K562 (cell line): ENCODE measurements at regions not wholly inside any gene's neighbourhood (a gene's known extent, or its start where the extent isn't known, plus 50 kb on each side); places are given as distances from the start of the nearest gene placed in this dataset.

Source experiments
- ATAC-seq: fragments of 200-7000 bp; cut with Tn5 transposase; 3 replicates; pipeline ENCODE4 v1.9.1; 2020; ENCODE audit warnings: moderate library complexity
- BruUV-seq: library from RNA; stranded (reverse); fragments of 400-500 nt; replicated peaks from 2 replicates; lab custom pipeline; 2021; lab: Mats Ljungman, UMichigan
- CTCF ChIA-PET: fragments of 300-600 bp; formaldehyde crosslinking; extraction: SDS; loops from one replicate; lab custom pipeline; 2021; ENCODE audit warnings: low intra/inter-chr PET ratio; lab: Yijun Ruan, JAX
- POLR2A ChIA-PET: fragments of 300-600, 350-650 bp; sonication (Branson Sonifier 250); formaldehyde crosslinking; extraction: SDS; loops from one replicate; lab custom pipeline; 2021; ENCODE audit warnings: antibody characterized with exemption, inconsistent platforms; lab: Yijun Ruan, JAX
- DNase-seq, 4 experiments: peaks; one replicate each; pipeline versions ENCODE4 v3.0.0 to v3.0.0-alpha.2; 2011 to 2018; ENCODE audit warnings: low spot score in 3 of 4, mixed read lengths in 3 of 4; ENCODE audit errors: extremely low read depth in 1 of 4
- FAIRE-seq: peaks from 2 replicates; lab custom pipeline; 2011; peaks lifted over from hg19 to GRCh38; lab: Jason Lieb, UNC
- H2AFZ ChIP-seq: 2 replicates; pipeline ENCODE4 v1.6.0; 2011; ENCODE audit warnings: low read depth, low read length, control low read depth, inconsistent platforms
- H3K27ac ChIP-seq: fragments of 200-600 bp; 3 replicates; pipeline ENCODE4 v1.8.0; 2011; ENCODE audit warnings: low read depth, mild to moderate bottlenecking, control low read depth, inconsistent platforms, low read length, moderate library complexity, mixed read lengths; ENCODE audit errors: extremely low read depth
- H3K27me3 ChIP-seq, 2 experiments: fragments of 300-600 bp in 1 of 2; 2 replicates in 1 of 2; 3 replicates in 1 of 2; pipeline versions ENCODE4 v1.6.0 to v1.8.0; 2011; ENCODE audit warnings: inconsistent platforms in 2 of 2, low read length in 2 of 2, mild to moderate bottlenecking in 1 of 2, mixed read lengths in 1 of 2, moderate library complexity in 1 of 2; ENCODE audit not compliant: control insufficient read depth in 2 of 2, insufficient read depth in 2 of 2
- H3K36me3 ChIP-seq: fragments of 300-600 bp; 3 replicates; pipeline ENCODE4 v1.8.0; 2011; ENCODE audit warnings: mild to moderate bottlenecking, low read length, inconsistent platforms; ENCODE audit not compliant: control insufficient read depth, insufficient read depth
- H3K4me1 ChIP-seq, 2 experiments: fragments of 200-600 bp in 1 of 2; replicated peaks in 1 of 2; 2 replicates in 1 of 2; 3 replicates in 1 of 2; pipeline versions ENCODE4 v1.5.1 to v1.8.0; 2011; ENCODE audit warnings: inconsistent platforms in 2 of 2, low read length in 2 of 2, mild to moderate bottlenecking in 1 of 2, mixed read lengths in 1 of 2, moderate library complexity in 1 of 2; ENCODE audit not compliant: control insufficient read depth in 2 of 2, insufficient read depth in 2 of 2
- H3K4me2 ChIP-seq: 2 replicates; pipeline ENCODE4 v1.6.1; 2011; ENCODE audit warnings: low read length, control low read depth, inconsistent platforms, mixed read lengths; ENCODE audit not compliant: insufficient read depth
- H3K4me3 ChIP-seq: fragments of 200-600 bp; sonication (generic), shearing (Covaris generic); 2 replicates; pipeline ENCODE4 v1.5.1; 2016; ENCODE audit warnings: control low read depth, inconsistent platforms
- H3K79me2 ChIP-seq: fragments of 200-600 bp; 3 replicates; pipeline ENCODE4 v1.8.0; 2011; ENCODE audit warnings: low read length, inconsistent platforms; ENCODE audit not compliant: control insufficient read depth, insufficient read depth
- H3K9ac ChIP-seq, 2 experiments: 2 replicates each; pipeline versions ENCODE4 v1.6.0 to v1.6.1; 2011; ENCODE audit warnings: low read depth in 2 of 2, low read length in 2 of 2, control low read depth in 1 of 2, inconsistent platforms in 1 of 2, mild to moderate bottlenecking in 1 of 2, mixed read lengths in 1 of 2; ENCODE audit not compliant: insufficient read depth in 1 of 2
- H3K9me1 ChIP-seq: one replicate; pipeline ENCODE4 v1.6.0; 2011; ENCODE audit warnings: inconsistent platforms, mild to moderate bottlenecking, low read length, moderate library complexity; ENCODE audit not compliant: control insufficient read depth, insufficient read depth
- H3K9me3 ChIP-seq: replicated peaks from 2 replicates; pipeline ENCODE4 v1.5.1; 2011; ENCODE audit warnings: low read depth, low read length, inconsistent platforms; ENCODE audit not compliant: control insufficient read depth, insufficient read depth
- H4K20me1 ChIP-seq: replicated peaks from 2 replicates; pipeline ENCODE4 v1.6.1; 2011; ENCODE audit warnings: low read length, inconsistent platforms, mixed read lengths; ENCODE audit not compliant: control insufficient read depth, insufficient read depth
- AFF4 ChIP-seq: sonication (generic); formaldehyde crosslinking; IDR thresholded peaks from 2 replicates; pipeline ENCODE4 v1.8.0; 2023; ENCODE audit warnings: mild to moderate bottlenecking, missing genetic modification reagents
- RUNX1 ChIP-seq: sonication (generic); IDR thresholded peaks from 2 replicates; pipeline ENCODE4 v1.6.1; 2016; ENCODE audit warnings: antibody characterized with exemption, low read depth
- SMARCB1 ChIP-seq: IDR thresholded peaks from 2 replicates; pipeline ENCODE4 v1.6.1; 2011; ENCODE audit warnings: improper control_type of control experiment, low read depth; ENCODE audit not compliant: insufficient read length
- SP2 ChIP-seq: IDR thresholded peaks from 2 replicates; pipeline ENCODE4 v1.6.1; 2011; ENCODE audit warnings: mild to moderate bottlenecking, low read depth, low read length, moderate library complexity; ENCODE audit not compliant: poor library complexity, severe bottlenecking; ENCODE audit errors: extremely low read depth
- U2AF2 ChIP-seq: fragments of 200-400 bp; formaldehyde crosslinking; optimal IDR thresholded peaks from 2 replicates; pipeline ENCODE3; 2017; ENCODE audit warnings: low read depth, mild to moderate bottlenecking, low read length
- WGBS: fragments of 100-300 bp; shearing (Covaris generic); methylation state at CpG from one replicate; pipeline ENCODE4 v1.1.6; 2016; ENCODE audit warnings: low coverage, mixed read lengths; ENCODE audit not compliant: insufficient coverage; ENCODE audit errors: missing lambda C conversion rate; 5-methylcytosine and 5-hydroxymethylcytosine counted together
- in situ Hi-C: fragments of 300-500 bp; cut with MboI; formaldehyde crosslinking; loops from 4 replicates; pipeline ENCODE4 v1.15.0; 2018; ENCODE audit warnings: inconsistent platforms, mixed read lengths
- intact Hi-C: fragments of 100-400 bp; cut with micrococcal nuclease; formaldehyde crosslinking; loops from 2 replicates; pipeline ENCODE4 v1.14.2; 2022
- TF ChIP-seq, protein P1 (sequence below): fragments of 250-450 bp; sonication (Bioruptor Pico); IDR thresholded peaks from 2 replicates; pipeline ENCODE4 v1.8.0; 2021; ENCODE audit warnings: moderate library complexity, mild to moderate bottlenecking, inconsistent platforms

DNA sequence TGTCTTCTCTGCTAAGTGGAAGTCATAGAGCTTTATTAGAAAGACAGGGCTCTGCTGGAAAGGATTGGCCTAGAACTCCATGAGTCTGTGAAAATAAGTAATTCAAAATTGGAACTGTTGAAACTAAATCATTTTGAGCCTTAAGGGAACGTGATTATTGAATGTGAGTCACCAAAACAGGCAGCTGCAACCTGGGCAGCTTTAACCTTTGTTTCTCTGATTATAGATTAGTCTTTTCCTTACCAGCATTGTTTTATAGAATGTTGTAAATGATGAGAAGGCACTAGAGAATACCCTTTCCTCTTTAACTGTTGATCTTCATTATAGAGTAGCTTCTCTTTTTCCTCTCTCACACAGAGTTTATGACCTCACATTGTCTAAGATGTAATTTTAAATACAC, 638.8 kb upstream of the SLITRK6 start:
- no peaks in the 10 kb centered on the region for H3K4me1 ChIP-seq
- H3K9me3 ChIP-seq: no peaks in the 10 kb centered on the region
- no peak overlapping the region for H3K4me3 ChIP-seq
- CTCF ChIA-PET: no interaction called here
- no peak overlapping the region for H3K9ac ChIP-seq
- no peaks in the 10 kb centered on the region for H3K9me1 ChIP-seq
- H3K27me3 ChIP-seq: no peaks in the 10 kb centered on the region
- H2AFZ ChIP-seq: no peak overlapping the region
- TF ChIP-seq, protein P1, sequence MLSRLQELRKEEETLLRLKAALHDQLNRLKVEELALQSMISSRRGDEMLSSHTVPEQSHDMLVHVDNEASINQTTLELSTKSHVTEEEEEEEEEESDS: no peak
- TF ChIP-seq U2AF2 (no peak), SMARCB1 (no peak), SP2 (no peak)
- in situ Hi-C loops: no loop called here
- no peaks in the 10 kb centered on the region for H4K20me1 ChIP-seq
- WGBS: 0% methylated on average over 1 of the region's 1 CpG
- H3K36me3 ChIP-seq: no peaks in the 10 kb centered on the region
- ATAC-seq (no peak), FAIRE-seq (no peak), DNase-seq (no peak)
- intact Hi-C loops: no loop called here
- H3K27ac ChIP-seq: no peak overlapping the region
- POLR2A ChIA-PET: no interaction called here
- H3K79me2 ChIP-seq: no peaks in the 10 kb centered on the region
- no peak overlapping the region for H3K4me2 ChIP-seq
- BruUV-seq: no TSS peak

- Histone ChIP-seq H3K79me2 (no peaks in the 10 kb centered on the region), H3K9me1 (no peaks in the 10 kb centered on the region), H3K27me3 (no peaks in the 10 kb centered on the region), H4K20me1 (no peaks in the 10 kb centered on the region), H3K4me1 (no peaks in the 10 kb centered on the region), H2AFZ (no peak overlapping the region), H3K4me2 (no peak overlapping the region), H3K4me3 (no peak overlapping the region), H3K27ac (no peak overlapping the region), H3K36me3 (no peaks in the 10 kb centered on the region), H3K9ac (no peak overlapping the region), H3K9me3 (no peaks in the 10 kb centered on the region)
- ChIA-PET POLR2A (no interaction called here), CTCF (no interaction called here)
- no peak for TF ChIP-seq AFF4 (CRISPR knock-in tag)
- no peak for TF ChIP-seq RUNX1
- intact Hi-C loops (no loop called here), in situ Hi-C loops (no loop called here)
- no TSS peak for BruUV-seq
- DNase-seq (no peak), ATAC-seq (no peak), FAIRE-seq (no peak)
- WGBS: 0% methylated on average over 1 of the region's 1 CpG
Observed at GRCh38 chr13:86445206-86445605, 646.0 kb upstream of the SLITRK6 start.
